HCT116 (cell line): ENCODE measurements at regions not wholly inside any gene's neighbourhood (a gene's known extent, or its start where the extent isn't known, plus 50 kb on each side); places are given as distances from the start of the nearest gene placed in this dataset.
"Not testable (repeated sequence)": the region's sequence is repeated elsewhere in the genome, so short reads cannot be mapped to it uniquely, and the experiment has no call there.

Experiments
- ATAC-seq: fragments of 200-7000 bp; cut with Tn5 transposase; 2 replicates; pipeline ENCODE4 v1.9.1; 2020; ENCODE audit warnings: mild to moderate bottlenecking, moderate library complexity
- BruUV-seq: library from RNA; stranded (reverse); fragments of 400-500 nt; replicated peaks from 2 replicates; lab custom pipeline; 2021; lab: Mats Ljungman, UMichigan
- CTCF ChIA-PET: fragments of 300-600 bp; sonication (Branson Sonifier 250); formaldehyde crosslinking; loops from one replicate; lab custom pipeline; 2021; ENCODE audit warnings: antibody characterized with exemption; lab: Charles Lee
- POLR2A ChIA-PET: fragments of 300-600, 350-600 bp; sonication (Branson Sonifier 250); formaldehyde crosslinking; loops from one replicate; lab custom pipeline; 2021; ENCODE audit warnings: antibody characterized with exemption; lab: Charles Lee
- RAD21 ChIA-PET, 2 experiments: fragments of 300-600 bp; sonication (Branson Sonifier 250); formaldehyde crosslinking; loops; one replicate each; lab custom pipeline; 2023; ENCODE audit warnings: low total read pairs in 2 of 2; ENCODE audit not compliant: uncharacterized antibody in 2 of 2, unreplicated experiment in 2 of 2, low non-redundant PET in 1 of 2; lab: Charles Lee
- DNase-seq: peaks from one replicate; pipeline ENCODE4 v3.0.0-alpha.2; 2010; ENCODE audit warnings: low read depth, low spot score
- H2AFZ ChIP-seq: fragments of 200-600 bp; shearing (Covaris generic), sonication (generic); 2 replicates; pipeline ENCODE4 v1.6.1; 2017; ENCODE audit warnings: low read depth, mixed run types, mixed read lengths, antibody characterized with exemption, low read length; ENCODE audit not compliant: poor library complexity, severe bottlenecking
- H3K27ac ChIP-seq: 2 replicates; pipeline ENCODE4 v1.5.1; 2012; ENCODE audit warnings: low read depth, low read length
- H3K27me3 ChIP-seq: fragments of 200-600 bp; sonication (generic); 2 replicates; pipeline ENCODE4 v1.6.1; 2016; ENCODE audit warnings: mixed run types, low read length, mixed read lengths; ENCODE audit not compliant: insufficient read depth
- H3K36me3 ChIP-seq, 2 experiments: fragments of 200-500 bp in 1 of 2; fragments of 200-600 bp in 1 of 2; sonication (Bioruptor generic) in 1 of 2; sonication (generic) in 1 of 2; 2 replicates each; pipeline versions ENCODE4 v1.5.1 to v1.6.1; 2014 to 2016; ENCODE audit warnings: low read length in 2 of 2, inconsistent platforms in 1 of 2, mixed read lengths in 1 of 2, mixed run types in 1 of 2; ENCODE audit not compliant: insufficient read depth in 2 of 2, control insufficient read depth in 1 of 2
- H3K4me1 ChIP-seq, 2 experiments: fragments of 200-600 bp in 1 of 2; sonication (generic) in 1 of 2; 2 replicates each; pipeline versions ENCODE4 v1.5.1 to v1.6.1; 2012 to 2017; ENCODE audit warnings: low read length in 2 of 2, inconsistent platforms in 1 of 2, mild to moderate bottlenecking in 1 of 2, mixed read lengths in 1 of 2, mixed run types in 1 of 2, moderate library complexity in 1 of 2; ENCODE audit not compliant: insufficient read depth in 2 of 2, control insufficient read depth in 1 of 2
- H3K4me2 ChIP-seq: fragments of 200-600 bp; sonication (generic); 2 replicates; pipeline ENCODE4 v1.6.1; 2017; ENCODE audit warnings: mixed run types, low read length, mixed read lengths
- H3K4me3 ChIP-seq, 2 experiments: fragments of 200-600 bp in 1 of 2; sonication (generic) in 1 of 2; replicated peaks in 1 of 2; 2 replicates each; pipeline ENCODE4 v1.5.1; 2011 to 2016; ENCODE audit warnings: low read length in 2 of 2, control low read depth in 1 of 2, low read depth in 1 of 2, mild to moderate bottlenecking in 1 of 2, mixed read lengths in 1 of 2, mixed run types in 1 of 2
- H3K79me2 ChIP-seq: fragments of 200-600 bp; sonication (generic); 2 replicates; pipeline ENCODE4 v1.6.1; 2017; ENCODE audit warnings: mild to moderate bottlenecking, mixed run types, low read length, moderate library complexity, mixed read lengths; ENCODE audit not compliant: insufficient read depth
- H3K9ac ChIP-seq: fragments of 200-600 bp; sonication (generic); 2 replicates; pipeline ENCODE4 v1.6.1; 2016; ENCODE audit warnings: low read length, mixed read lengths
- H3K9me2 ChIP-seq: fragments of 200-600 bp; sonication (generic), shearing (Covaris generic); 2 replicates; pipeline ENCODE4 v1.6.1; 2017; ENCODE audit warnings: mixed run types, mild to moderate bottlenecking, moderate library complexity; ENCODE audit not compliant: insufficient read depth
- H3K9me3 ChIP-seq, 2 experiments: fragments of 200-500 bp in 1 of 2; fragments of 200-600 bp in 1 of 2; sonication (Bioruptor generic) in 1 of 2; sonication (generic) in 1 of 2; 2 replicates each; pipeline ENCODE4 v1.6.1; 2014 to 2017; ENCODE audit warnings: low read length in 2 of 2, mixed read lengths in 2 of 2, inconsistent platforms in 1 of 2, low read depth in 1 of 2, mild to moderate bottlenecking in 1 of 2, mixed run types in 1 of 2, moderate library complexity in 1 of 2; ENCODE audit not compliant: control insufficient read depth in 1 of 2, insufficient read depth in 1 of 2
- H4K20me1 ChIP-seq: fragments of 200-600 bp; sonication (generic), shearing (Covaris generic); 2 replicates; pipeline ENCODE4 v1.6.1; 2017; ENCODE audit warnings: mixed run types, mild to moderate bottlenecking, moderate library complexity; ENCODE audit not compliant: insufficient read depth
- CEBPB ChIP-seq: IDR thresholded peaks from 2 replicates; pipeline ENCODE4 v1.6.1; 2012; ENCODE audit warnings: low read depth
- EZH2 ChIP-seq: fragments of 200-600 bp; sonication (generic); IDR thresholded peaks from 2 replicates; pipeline ENCODE4 v1.6.1; 2017; ENCODE audit warnings: antibody characterized with exemption, mixed run types
- EZH2phosphoT487 ChIP-seq: fragments of 200-600 bp; IDR thresholded peaks from 2 replicates; pipeline ENCODE4 v1.6.1; 2018; ENCODE audit warnings: antibody characterized with exemption, borderline replicate concordance
- FOSL1 ChIP-seq: IDR thresholded peaks from 2 replicates; pipeline ENCODE4 v1.6.1; 2012; ENCODE audit warnings: low read depth
- POLR2A ChIP-seq: IDR thresholded peaks from 2 replicates; pipeline ENCODE4 v1.7.0; 2011; ENCODE audit warnings: borderline replicate concordance; ENCODE audit not compliant: insufficient read depth, insufficient read length; ENCODE audit errors: extremely low read depth
- POLR2AphosphoS5 ChIP-seq: IDR thresholded peaks from 2 replicates; pipeline ENCODE4 v1.6.1; 2011; ENCODE audit warnings: mild to moderate bottlenecking, low read depth, low read length, moderate library complexity
- SIN3A ChIP-seq: IDR thresholded peaks from 2 replicates; pipeline ENCODE4 v1.6.1; 2012; ENCODE audit warnings: low read depth
- SP1 ChIP-seq: IDR thresholded peaks from 2 replicates; pipeline ENCODE4 v1.6.1; 2012; ENCODE audit warnings: low read depth
- SRF ChIP-seq: IDR thresholded peaks from 2 replicates; pipeline ENCODE4 v1.6.1; 2012; ENCODE audit warnings: low read depth
- YY1 ChIP-seq: IDR thresholded peaks from 2 replicates; pipeline ENCODE4 v1.6.1; 2011; ENCODE audit warnings: low read length, low read depth, moderate library complexity, mild to moderate bottlenecking; ENCODE audit not compliant: insufficient replicate concordance; ENCODE audit errors: extremely low read depth
- intact Hi-C: fragments of 100-400 bp; cut with micrococcal nuclease; formaldehyde crosslinking; loops from 2 replicates; pipeline ENCODE4 v1.10.0; 2022
- TF ChIP-seq, protein P1 (sequence below): IDR thresholded peaks from 2 replicates; pipeline ENCODE4 v1.6.1; 2011; ENCODE audit warnings: mild to moderate bottlenecking, low read length, moderate library complexity; ENCODE audit not compliant: insufficient replicate concordance; ENCODE audit errors: extremely low read depth
- TF ChIP-seq, protein P2 (sequence below): IDR thresholded peaks from 2 replicates; pipeline ENCODE4 v1.6.1; 2012
- TF ChIP-seq, protein P3 (sequence below): IDR thresholded peaks from 2 replicates; pipeline ENCODE4 v1.6.1; 2012; ENCODE audit warnings: low read depth
- TF ChIP-seq, protein P4 (sequence below): IDR thresholded peaks from 2 replicates; pipeline ENCODE4 v1.6.1; 2012

DNA sequence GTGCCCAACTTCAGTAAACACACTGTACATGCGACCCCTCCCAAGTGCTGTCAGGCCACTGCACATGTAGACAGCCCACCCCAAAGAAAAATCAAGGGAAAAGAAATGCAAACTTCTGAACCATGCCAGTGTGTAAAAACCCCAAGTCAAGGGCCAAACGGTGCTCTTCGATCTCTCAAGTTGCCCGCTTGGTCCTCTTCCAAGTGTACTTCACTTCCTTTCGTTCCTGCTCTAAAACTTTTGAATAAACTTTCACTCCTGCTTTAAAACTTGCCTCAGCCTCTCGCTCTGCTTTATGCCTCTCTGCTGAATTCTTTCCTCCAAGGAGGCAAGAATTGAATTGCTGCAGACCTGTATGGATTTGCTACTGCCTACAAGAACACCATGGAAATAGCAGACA lies 600.7 kb downstream of the KCTD12 start:
- H3K36me3 ChIP-seq, result no peaks in the 10 kb centered on the region
- no TSS peak for BruUV-seq
- no peaks in the 10 kb centered on the region for H3K9me3 ChIP-seq
- no peaks in the 10 kb centered on the region for H4K20me1 ChIP-seq
- ChIA-PET POLR2A (no interaction called here), CTCF (no interaction called here), RAD21 (no interaction called here)
- ATAC-seq (no peak), DNase-seq (no peak)
- no peaks in the 10 kb centered on the region for H3K27me3 ChIP-seq
- intact Hi-C loops, result no loop called here
- H2AFZ ChIP-seq, result no peak overlapping the region
- no peaks in the 10 kb centered on the region for H3K79me2 ChIP-seq
- no peaks in the 10 kb centered on the region for H3K9me2 ChIP-seq
- H3K4me2 ChIP-seq, result no peak overlapping the region
- no peak overlapping the region for H3K9ac ChIP-seq
- no peaks in the 10 kb centered on the region for H3K4me1 ChIP-seq
- no peak overlapping the region for H3K27ac ChIP-seq
- H3K4me3 ChIP-seq, result no peak overlapping the region
- TF ChIP-seq POLR2AphosphoS5 (no peak), SRF (no peak), EZH2phosphoT487 (no peak), POLR2A (no peak), CEBPB (no peak), SIN3A (no peak), YY1 (no peak), SP1 (no peak), FOSL1 (no peak), EZH2 (no peak)
- TF ChIP-seq, protein P1, sequence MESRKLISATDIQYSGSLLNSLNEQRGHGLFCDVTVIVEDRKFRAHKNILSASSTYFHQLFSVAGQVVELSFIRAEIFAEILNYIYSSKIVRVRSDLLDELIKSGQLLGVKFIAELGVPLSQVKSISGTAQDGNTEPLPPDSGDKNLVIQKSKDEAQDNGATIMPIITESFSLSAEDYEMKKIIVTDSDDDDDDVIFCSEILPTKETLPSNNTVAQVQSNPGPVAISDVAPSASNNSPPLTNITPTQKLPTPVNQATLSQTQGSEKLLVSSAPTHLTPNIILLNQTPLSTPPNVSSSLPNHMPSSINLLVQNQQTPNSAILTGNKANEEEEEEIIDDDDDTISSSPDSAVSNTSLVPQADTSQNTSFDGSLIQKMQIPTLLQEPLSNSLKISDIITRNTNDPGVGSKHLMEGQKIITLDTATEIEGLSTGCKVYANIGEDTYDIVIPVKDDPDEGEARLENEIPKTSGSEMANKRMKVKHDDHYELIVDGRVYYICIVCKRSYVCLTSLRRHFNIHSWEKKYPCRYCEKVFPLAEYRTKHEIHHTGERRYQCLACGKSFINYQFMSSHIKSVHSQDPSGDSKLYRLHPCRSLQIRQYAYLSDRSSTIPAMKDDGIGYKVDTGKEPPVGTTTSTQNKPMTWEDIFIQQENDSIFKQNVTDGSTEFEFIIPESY, result no peak
- TF ChIP-seq, protein P2, sequence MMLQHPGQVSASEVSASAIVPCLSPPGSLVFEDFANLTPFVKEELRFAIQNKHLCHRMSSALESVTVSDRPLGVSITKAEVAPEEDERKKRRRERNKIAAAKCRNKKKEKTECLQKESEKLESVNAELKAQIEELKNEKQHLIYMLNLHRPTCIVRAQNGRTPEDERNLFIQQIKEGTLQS, result no peak
- TF ChIP-seq, protein P3, sequence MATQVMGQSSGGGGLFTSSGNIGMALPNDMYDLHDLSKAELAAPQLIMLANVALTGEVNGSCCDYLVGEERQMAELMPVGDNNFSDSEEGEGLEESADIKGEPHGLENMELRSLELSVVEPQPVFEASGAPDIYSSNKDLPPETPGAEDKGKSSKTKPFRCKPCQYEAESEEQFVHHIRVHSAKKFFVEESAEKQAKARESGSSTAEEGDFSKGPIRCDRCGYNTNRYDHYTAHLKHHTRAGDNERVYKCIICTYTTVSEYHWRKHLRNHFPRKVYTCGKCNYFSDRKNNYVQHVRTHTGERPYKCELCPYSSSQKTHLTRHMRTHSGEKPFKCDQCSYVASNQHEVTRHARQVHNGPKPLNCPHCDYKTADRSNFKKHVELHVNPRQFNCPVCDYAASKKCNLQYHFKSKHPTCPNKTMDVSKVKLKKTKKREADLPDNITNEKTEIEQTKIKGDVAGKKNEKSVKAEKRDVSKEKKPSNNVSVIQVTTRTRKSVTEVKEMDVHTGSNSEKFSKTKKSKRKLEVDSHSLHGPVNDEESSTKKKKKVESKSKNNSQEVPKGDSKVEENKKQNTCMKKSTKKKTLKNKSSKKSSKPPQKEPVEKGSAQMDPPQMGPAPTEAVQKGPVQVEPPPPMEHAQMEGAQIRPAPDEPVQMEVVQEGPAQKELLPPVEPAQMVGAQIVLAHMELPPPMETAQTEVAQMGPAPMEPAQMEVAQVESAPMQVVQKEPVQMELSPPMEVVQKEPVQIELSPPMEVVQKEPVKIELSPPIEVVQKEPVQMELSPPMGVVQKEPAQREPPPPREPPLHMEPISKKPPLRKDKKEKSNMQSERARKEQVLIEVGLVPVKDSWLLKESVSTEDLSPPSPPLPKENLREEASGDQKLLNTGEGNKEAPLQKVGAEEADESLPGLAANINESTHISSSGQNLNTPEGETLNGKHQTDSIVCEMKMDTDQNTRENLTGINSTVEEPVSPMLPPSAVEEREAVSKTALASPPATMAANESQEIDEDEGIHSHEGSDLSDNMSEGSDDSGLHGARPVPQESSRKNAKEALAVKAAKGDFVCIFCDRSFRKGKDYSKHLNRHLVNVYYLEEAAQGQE, result no peak
- TF ChIP-seq, protein P4, sequence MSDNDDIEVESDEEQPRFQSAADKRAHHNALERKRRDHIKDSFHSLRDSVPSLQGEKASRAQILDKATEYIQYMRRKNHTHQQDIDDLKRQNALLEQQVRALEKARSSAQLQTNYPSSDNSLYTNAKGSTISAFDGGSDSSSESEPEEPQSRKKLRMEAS, result no peak

DNA sequence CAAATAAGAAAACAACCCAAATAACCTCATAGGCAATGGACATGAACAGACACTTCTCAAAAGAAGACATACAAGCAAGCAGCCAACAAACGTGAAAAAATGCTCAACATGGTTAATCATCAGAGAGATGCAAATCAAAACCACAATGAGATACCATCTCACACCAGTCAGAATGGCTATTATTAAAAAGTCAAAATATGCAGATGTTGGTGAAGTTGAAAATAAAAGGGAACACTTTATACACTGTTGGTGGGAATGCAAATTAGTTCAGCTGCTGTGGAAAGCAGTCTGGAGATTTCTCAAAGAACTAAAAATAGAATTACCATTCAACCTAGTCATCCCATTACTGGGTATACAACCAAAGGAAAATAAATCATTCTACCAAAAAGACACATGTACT lies 606.4 kb downstream of the KCTD12 start:
- POLR2A ChIA-PET, H4K20me1 ChIP-seq, H3K4me2 ChIP-seq, H3K27me3 ChIP-seq, H2AFZ ChIP-seq, H3K9me3 ChIP-seq, H3K9ac ChIP-seq, RAD21 ChIA-PET, H3K4me3 ChIP-seq, H3K4me1 ChIP-seq, CTCF ChIA-PET, H3K9me2 ChIP-seq, H3K27ac ChIP-seq, H3K79me2 ChIP-seq, intact Hi-C loops, H3K36me3 ChIP-seq, DNase-seq, ATAC-seq, BruUV-seq: not testable (repeated sequence)
